ENCODE measurements at regions not wholly inside any gene's neighbourhood (a gene's known extent, or its start where the extent isn't known, plus 50 kb on each side); places are given as distances from the start of the nearest gene placed in this dataset.

DNA sequence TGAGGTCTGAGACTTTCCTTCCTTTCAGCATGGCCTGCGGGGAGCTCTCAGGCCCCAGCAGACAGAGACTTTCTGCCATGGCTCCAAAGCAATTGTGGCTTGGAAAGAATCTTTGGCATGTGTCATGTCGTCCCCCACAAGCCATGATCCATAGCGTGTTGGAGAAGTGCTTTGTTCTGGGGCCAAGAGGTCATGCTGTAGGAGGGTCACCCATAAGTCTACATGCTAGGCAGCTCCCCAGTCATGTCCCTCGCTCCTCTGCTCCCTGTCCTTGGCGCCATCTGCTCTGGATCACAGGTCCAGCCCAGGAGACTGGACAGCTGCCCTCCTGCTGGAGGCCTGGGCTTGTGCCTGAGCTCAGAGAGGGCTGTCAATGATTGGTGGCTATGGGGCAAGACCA, 78.8 kb upstream of the LCLAT1 start:
- DNase-seq (ENCODE audit: low spot score), result peak; percentile 84

DNA sequence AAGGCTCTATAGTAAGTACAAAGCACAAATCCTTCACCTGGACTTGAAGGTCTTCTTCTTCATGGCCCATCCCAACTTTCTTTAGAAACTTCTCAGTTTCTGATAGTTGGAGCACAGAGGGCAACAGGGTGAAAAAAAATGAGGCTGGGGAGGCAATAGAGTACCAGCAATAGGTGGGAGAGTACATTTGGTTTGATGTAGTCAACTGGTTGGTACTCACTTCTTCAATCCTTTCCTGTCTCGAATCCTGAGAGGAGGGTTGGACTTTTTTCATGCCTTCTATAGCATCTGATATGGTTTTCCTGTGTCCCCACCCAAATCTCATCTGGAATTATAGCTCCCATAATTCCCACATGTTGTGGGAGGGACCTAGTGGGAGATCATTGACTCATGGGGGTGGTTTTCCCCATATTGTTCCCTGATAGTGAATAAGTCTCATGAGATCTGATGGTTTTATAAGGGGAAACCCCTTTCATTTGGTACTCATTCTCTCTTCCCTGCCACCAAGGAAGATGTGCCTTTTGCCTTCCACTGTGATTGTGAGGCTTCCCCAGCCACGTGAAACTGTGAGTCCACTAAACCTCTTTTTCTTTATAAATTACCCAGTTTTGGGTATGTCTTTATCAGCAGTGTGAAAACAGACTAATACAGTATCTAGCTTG, 75.9 kb upstream of the LCLAT1 start:
- no peak for DNase-seq (ENCODE audit: low spot score)

GRCh38 chr2:30371772-30372373, 75.2 kb upstream of the LCLAT1 start:
- peak; percentile 68 for DNase-seq (ENCODE audit: low spot score)

DNA sequence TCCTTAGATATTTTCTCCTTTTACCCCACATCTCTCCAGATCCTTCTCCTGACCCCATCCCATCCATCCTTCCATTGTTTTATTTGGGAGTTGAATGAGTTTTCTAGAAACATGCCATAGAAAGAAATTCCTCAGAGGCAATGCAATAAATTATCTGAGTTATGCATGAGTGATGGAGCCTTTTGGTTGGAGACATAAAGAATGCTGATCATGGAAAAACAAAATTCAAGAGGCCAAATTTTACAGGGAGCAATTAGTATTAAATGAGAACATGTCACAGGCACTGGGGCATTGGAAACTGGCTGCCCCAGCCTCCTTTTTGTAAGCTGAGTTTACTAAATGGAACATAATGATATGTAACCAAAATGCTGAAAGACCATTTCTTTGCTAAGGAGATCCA, 74.2 kb upstream of the LCLAT1 start:
- DNase-seq (ENCODE audit: low spot score), result no peak

DNA sequence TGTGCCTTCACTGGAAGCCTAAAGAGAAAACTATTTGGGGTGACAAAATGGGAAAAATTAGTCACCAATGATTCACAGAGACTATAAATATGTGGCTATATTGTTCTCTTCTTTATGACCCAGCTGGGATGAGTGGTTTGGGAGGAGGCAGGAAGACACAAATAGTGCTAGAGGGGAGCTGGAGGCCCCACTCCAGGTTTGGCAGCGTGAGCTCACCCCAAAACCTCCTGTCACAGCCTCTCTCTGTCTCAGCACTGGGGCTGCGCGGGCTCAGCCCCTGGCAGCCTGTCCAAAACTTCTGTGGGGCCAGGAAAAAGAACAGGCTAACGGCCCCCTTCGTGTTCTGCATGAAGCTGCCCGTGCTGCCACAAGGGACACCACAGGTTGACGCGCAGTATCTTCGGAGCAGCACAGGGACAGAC, 73.2 kb upstream of the LCLAT1 start:
- DNase-seq (ENCODE audit: low spot score), result peak; percentile 75

DNA sequence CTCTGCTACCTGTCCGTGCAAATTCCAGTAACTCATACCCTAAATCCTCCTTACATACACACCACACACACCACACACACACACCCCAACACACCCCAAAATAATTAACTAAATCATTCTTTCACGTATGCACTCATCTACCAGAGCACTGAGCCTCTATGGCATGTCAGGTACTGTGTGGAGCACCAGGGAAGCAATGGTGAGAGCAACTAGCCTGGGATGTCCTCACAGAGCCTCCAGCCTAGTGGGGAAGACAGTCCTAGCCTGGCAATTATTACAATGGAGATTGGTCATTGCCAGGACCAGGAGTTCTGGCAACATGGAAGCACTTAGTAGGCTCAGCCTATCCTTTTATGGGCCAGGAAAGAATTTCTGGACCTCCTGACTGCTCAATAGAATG, 72.7 kb upstream of the LCLAT1 start:
- no peak for DNase-seq (ENCODE audit: low spot score)

- no peak for DNase-seq (ENCODE audit: low spot score)
Measured at GRCh38 chr2:30375915-30376314, 71.1 kb upstream of the LCLAT1 start.

DNA sequence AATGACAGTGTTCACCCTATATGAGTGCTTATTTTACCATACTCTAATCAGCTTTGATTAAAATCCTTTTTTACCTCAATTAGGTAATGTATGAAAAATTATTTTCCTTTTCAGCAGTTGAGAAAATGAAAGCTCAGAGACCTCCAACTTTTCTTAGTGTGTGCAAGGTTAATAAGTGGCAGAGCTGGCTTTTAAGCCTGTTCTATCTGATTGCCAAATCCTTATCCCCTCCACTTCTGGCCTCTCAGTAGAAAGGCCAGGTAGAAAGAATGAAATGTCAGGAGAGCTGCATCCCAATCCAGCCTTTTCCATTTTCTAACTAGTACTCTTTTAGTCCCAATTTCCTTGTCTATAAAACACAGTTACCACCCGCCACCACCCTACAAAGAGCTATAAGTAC, 67.6 kb upstream of the LCLAT1 start:
- no peak for DNase-seq (ENCODE audit: low spot score)

GRCh38 chr2:30380824-30381223, 66.2 kb upstream of the LCLAT1 start:
- no peak for DNase-seq (ENCODE audit: low spot score)

DNA sequence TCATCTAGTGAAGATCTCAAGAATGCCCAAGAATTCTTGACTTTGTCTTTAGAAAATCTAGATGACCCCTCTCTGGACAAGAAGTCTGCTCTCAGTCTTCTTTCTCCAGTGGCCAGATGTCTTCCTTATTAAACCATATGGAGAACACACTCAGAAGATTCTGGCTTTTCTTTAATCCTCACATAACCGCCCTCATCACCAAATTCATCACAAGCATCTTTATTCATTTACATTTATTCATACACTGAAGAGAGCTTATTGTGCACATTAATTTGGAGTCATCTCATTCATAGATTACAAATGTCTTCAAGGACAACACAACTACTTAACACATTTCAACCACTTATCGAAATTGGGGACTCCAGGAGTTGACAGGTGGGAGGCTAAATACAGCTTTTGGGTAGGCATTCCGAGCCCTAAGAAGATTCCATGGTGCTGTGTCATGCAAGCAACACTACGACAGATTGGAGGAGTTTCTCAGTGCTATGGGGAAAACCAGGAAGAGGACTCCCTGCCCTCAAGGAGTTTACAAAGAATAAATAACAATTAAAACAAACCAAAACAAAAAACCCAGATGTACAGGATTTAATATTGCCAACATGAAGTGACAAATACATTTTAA, 64.8 kb upstream of the LCLAT1 start:
- DNase-seq (ENCODE audit: low spot score), result no peak

- DNase-seq (ENCODE audit: low spot score), result no peak
Measured at GRCh38 chr2:30382995-30383394, 64.1 kb upstream of the LCLAT1 start.

GRCh38 chr2:30385327-30385726, 61.7 kb upstream of the LCLAT1 start:
- peak; percentile 73 for DNase-seq (ENCODE audit: low spot score)

DNA sequence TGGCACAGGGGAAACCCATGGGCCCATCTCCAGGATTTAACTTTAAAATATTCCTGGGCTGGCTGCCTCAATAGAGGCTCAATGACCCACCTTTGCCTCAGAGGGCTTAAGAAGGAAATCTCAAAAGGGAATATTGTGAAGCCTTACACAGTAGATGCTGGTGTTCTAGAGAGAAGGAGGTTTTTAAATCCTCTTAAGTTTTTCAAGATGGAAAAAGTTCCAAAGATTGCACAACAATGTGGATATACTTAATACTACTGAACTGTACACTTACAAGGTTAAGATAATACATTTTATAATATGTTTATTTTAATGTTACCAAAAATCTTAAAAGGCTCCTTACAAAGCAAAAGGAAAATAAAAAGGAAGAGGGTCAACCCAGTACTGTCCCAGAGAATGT, 54.9 kb upstream of the LCLAT1 start:
- DNase-seq (ENCODE audit: low spot score), result no peak

GRCh38 chr2:30393510-30393909, 53.5 kb upstream of the LCLAT1 start:
- DNase-seq (ENCODE audit: low spot score), result no peak

DNA sequence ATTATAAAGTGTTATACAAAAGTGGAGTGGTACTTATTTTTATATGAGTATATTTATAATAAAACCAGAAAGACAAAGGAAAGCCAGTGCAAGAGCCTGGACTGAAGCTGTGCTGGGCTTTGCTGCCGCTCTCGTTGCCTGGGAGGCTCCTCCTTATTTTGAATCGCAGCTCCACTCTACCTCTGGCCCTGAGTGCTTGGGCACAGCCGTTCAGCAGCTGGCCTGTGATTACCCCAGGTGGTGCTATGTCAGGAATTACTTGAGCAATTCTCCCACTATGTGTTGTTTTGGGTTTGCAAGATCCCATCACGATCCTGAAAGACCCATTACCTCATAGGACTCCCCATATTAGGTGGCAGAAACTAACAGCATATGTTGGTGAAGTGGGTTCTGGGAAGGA, 53.0 kb upstream of the LCLAT1 start:
- DNase-seq (ENCODE audit: low spot score), result no peak

GRCh38 chr2:30396436-30397232, 50.4 kb upstream of the LCLAT1 start:
- no peak for DNase-seq (ENCODE audit: low spot score)
